Caco-2 (cell line): ENCODE measurements at regions not wholly inside any gene's neighbourhood (a gene's known extent, or its start where the extent isn't known, plus 50 kb on each side); places are given as distances from the start of the nearest gene placed in this dataset.
A peak's percentile ranks its signal among the peaks of the same experiment; 100 is the strongest.

Experiments
- BruUV-seq: library from RNA; stranded (reverse); fragments of 400-500 nt; replicated peaks from 2 replicates; lab custom pipeline; 2021; lab: Mats Ljungman, UMichigan
- CTCF ChIA-PET: fragments of 300-600 bp; sonication (Branson Sonifier 250); formaldehyde crosslinking; loops from one replicate; lab custom pipeline; 2022; ENCODE audit warnings: antibody characterized with exemption; lab: Charles Lee
- POLR2A ChIA-PET: fragments of 300-600 bp; sonication (Branson Sonifier 250); formaldehyde crosslinking; loops from one replicate; lab custom pipeline; 2022; ENCODE audit warnings: antibody characterized with exemption; lab: Charles Lee
- DNase-seq, 2 experiments: peaks; one replicate each; pipeline versions ENCODE4 v3.0.0 to v3.0.0-alpha.2; 2020 to 2022
- H3K27me3 ChIP-seq: replicated peaks from 2 replicates; pipeline ENCODE4 v1.6.0; 2011; ENCODE audit warnings: low read length; ENCODE audit not compliant: control insufficient read depth, insufficient read depth
- H3K36me3 ChIP-seq: 2 replicates; pipeline ENCODE4 v1.5.1; 2011; ENCODE audit warnings: low read length; ENCODE audit not compliant: control insufficient read depth, insufficient read depth
- H3K4me1 ChIP-seq: fragments of 250-450 bp; sonication (Bioruptor Pico); 2 replicates; pipeline ENCODE4 v1.5.1; 2020; ENCODE audit warnings: mild to moderate bottlenecking
- H3K4me3 ChIP-seq: 2 replicates; pipeline ENCODE4 v1.5.1; 2011; ENCODE audit warnings: low read depth, mild to moderate bottlenecking, control low read depth, low read length
- H3K9me3 ChIP-seq: fragments of 250-450 bp; sonication (Bioruptor Pico); 2 replicates; pipeline ENCODE4 v1.5.1; 2020; ENCODE audit warnings: mild to moderate bottlenecking, moderate library complexity
- H3K27ac Mint-ChIP-seq: one replicate; pipeline ENCODE4 v1.8.0; 2022; ENCODE audit warnings: mixed read lengths; ENCODE audit not compliant: unreplicated experiment
- H3K27me3 Mint-ChIP-seq: one replicate; pipeline ENCODE4 v1.8.0; 2022; ENCODE audit warnings: mixed read lengths; ENCODE audit not compliant: insufficient read depth, unreplicated experiment
- H3K36me3 Mint-ChIP-seq: one replicate; pipeline ENCODE4 v1.8.0; 2022; ENCODE audit warnings: mild to moderate bottlenecking, mixed read lengths; ENCODE audit not compliant: insufficient read depth, unreplicated experiment
- H3K4me1 Mint-ChIP-seq: one replicate; pipeline ENCODE4 v1.8.0; 2022; ENCODE audit warnings: low read depth, mixed read lengths; ENCODE audit not compliant: unreplicated experiment
- H3K4me3 Mint-ChIP-seq: one replicate; pipeline ENCODE4 v1.8.0; 2022; ENCODE audit warnings: mild to moderate bottlenecking, moderate library complexity, mixed read lengths; ENCODE audit not compliant: unreplicated experiment
- H3K9me3 Mint-ChIP-seq: one replicate; pipeline ENCODE4 v1.8.0; 2022; ENCODE audit warnings: mixed read lengths; ENCODE audit not compliant: unreplicated experiment
- CTCF ChIP-seq, 2 experiments: fragments of 200-600 bp in 1 of 2; IDR thresholded peaks; 1 replicate in 1 of 2; 2 replicates in 1 of 2; pipeline versions ENCODE4 v1.5.1 to v1.8.0; 2011 to 2022; ENCODE audit warnings: antibody characterized with exemption in 1 of 2, control low read depth in 1 of 2, inconsistent platforms in 1 of 2, low read depth in 1 of 2, low read length in 1 of 2, mild to moderate bottlenecking in 1 of 2, moderate library complexity in 1 of 2; ENCODE audit not compliant: insufficient read depth in 1 of 2, severe bottlenecking in 1 of 2, unreplicated experiment in 1 of 2
- intact Hi-C: fragments of 100-400 bp; cut with micrococcal nuclease; formaldehyde crosslinking; loops from one replicate; pipeline ENCODE4 v1.10.0; 2022; ENCODE audit not compliant: unreplicated experiment

- Mint-ChIP-seq H3K27me3 (no peaks in the 10 kb centered on the region), H3K9me3 (no peaks in the 10 kb centered on the region), H3K4me1 (no peaks in the 10 kb centered on the region), H3K36me3 (no peaks in the 10 kb centered on the region), H3K4me3 (no peak overlapping the region), H3K27ac (no peak overlapping the region)
- Histone ChIP-seq H3K9me3 (no peaks in the 10 kb centered on the region), H3K4me1 (peaks cover 13% of the 10 kb centered on the region), H3K27me3 (no peaks in the 10 kb centered on the region), H3K4me3 (no peak overlapping the region), H3K36me3 (no peaks in the 10 kb centered on the region)
- CTCF ChIA-PET = no interaction called here
- DNase-seq = no peak
- intact Hi-C loops = no loop called here
- POLR2A ChIA-PET = no interaction called here
- TF ChIP-seq CTCF (IDR thresholded peaks at IDR 0.05; ENCODE audit: insufficient read depth in 1 of 2, low read depth in 1 of 2, low read length in 1 of 2, severe bottlenecking in 1 of 2, unreplicated experiment in 1 of 2) = no peak
- BruUV-seq = no TSS peak
Measured at GRCh38 chr7:93720106-93720505, 145.6 kb upstream of the CALCR start.

GRCh38 chr7:93719546-93719945, 145.0 kb upstream of the CALCR start:
- Histone ChIP-seq H3K9me3 (no peaks in the 10 kb centered on the region), H3K27me3 (no peaks in the 10 kb centered on the region), H3K4me3 (no peak overlapping the region), H3K36me3 (no peaks in the 10 kb centered on the region), H3K4me1 (peaks cover 13% of the 10 kb centered on the region)
- Mint-ChIP-seq H3K27ac (no peak overlapping the region), H3K4me3 (no peak overlapping the region), H3K4me1 (no peaks in the 10 kb centered on the region), H3K36me3 (no peaks in the 10 kb centered on the region), H3K9me3 (no peaks in the 10 kb centered on the region), H3K27me3 (no peaks in the 10 kb centered on the region)
- ChIA-PET CTCF (no interaction called here), POLR2A (no interaction called here)
- intact Hi-C loops = loop anchor here (5.0 to 10.0 kb wide), 2 partner anchors 97 to 185 kb away; partner anchors contain the start of gene GNGT1
- no TSS peak for BruUV-seq
- no peak for TF ChIP-seq CTCF (IDR thresholded peaks at IDR 0.05; ENCODE audit: insufficient read depth in 1 of 2, low read depth in 1 of 2, low read length in 1 of 2, severe bottlenecking in 1 of 2, unreplicated experiment in 1 of 2)
- DNase-seq = peak; percentile 21 to 39

- H3K4me1 ChIP-seq = peaks cover 13% of the 10 kb centered on the region
- H3K4me1 Mint-ChIP-seq = no peaks in the 10 kb centered on the region
- H3K9me3 Mint-ChIP-seq = no peaks in the 10 kb centered on the region
- no peak for TF ChIP-seq CTCF (IDR thresholded peaks at IDR 0.05; ENCODE audit: insufficient read depth in 1 of 2, low read depth in 1 of 2, low read length in 1 of 2, severe bottlenecking in 1 of 2, unreplicated experiment in 1 of 2)
- H3K4me3 ChIP-seq = no peak overlapping the region
- H3K4me3 Mint-ChIP-seq = no peak overlapping the region
- CTCF ChIA-PET = no interaction called here
- BruUV-seq = no TSS peak
- DNase-seq = no peak
- no peaks in the 10 kb centered on the region for H3K9me3 ChIP-seq
- no peak overlapping the region for H3K27ac Mint-ChIP-seq
- no peaks in the 10 kb centered on the region for H3K27me3 Mint-ChIP-seq
- no peaks in the 10 kb centered on the region for H3K27me3 ChIP-seq
- intact Hi-C loops = loop anchor here (5.0 to 10.0 kb wide), 2 partner anchors 95 to 187 kb away; partner anchors contain the start of gene GNGT1
- H3K36me3 Mint-ChIP-seq = no peaks in the 10 kb centered on the region
- POLR2A ChIA-PET = interaction anchor here (0.7 kb wide), 1 partner anchor 463 kb away, joined by 3 read pairs; no protein-coding TSS in a partner anchor
- H3K36me3 ChIP-seq = no peaks in the 10 kb centered on the region
Measured at GRCh38 chr7:93717217-93717900, 142.8 kb upstream of the CALCR start.
